ENCODE measurements at regions not wholly inside any gene's neighbourhood (a gene's known extent, or its start where the extent isn't known, plus 50 kb on each side); places are given as distances from the start of the nearest gene placed in this dataset.

DNA sequence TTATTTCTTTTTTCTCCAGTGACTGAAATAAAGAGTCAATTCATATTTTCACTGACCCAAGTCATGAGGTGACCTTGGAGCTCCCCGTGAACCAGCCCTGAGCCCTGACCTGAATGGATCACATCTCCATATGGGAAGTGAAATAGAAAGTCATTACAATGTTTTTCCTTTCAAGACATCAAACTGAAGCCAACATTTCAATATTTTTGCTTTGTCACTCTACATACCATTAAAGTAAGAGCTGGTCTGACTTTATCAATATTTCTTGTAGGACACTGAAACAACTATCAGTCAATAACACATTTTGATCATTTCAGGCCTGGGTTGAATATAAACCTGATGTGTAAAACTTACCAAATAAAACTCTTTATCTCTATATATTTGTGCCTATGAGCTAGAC is 249.8 kb upstream of the PHF14 start:
- no peaks in the 10 kb centered on the region for H3K9me3 ChIP-seq
- 49 to 81% methylated on average over 1 of the region's 1 CpG for WGBS, 2 donors

DNA sequence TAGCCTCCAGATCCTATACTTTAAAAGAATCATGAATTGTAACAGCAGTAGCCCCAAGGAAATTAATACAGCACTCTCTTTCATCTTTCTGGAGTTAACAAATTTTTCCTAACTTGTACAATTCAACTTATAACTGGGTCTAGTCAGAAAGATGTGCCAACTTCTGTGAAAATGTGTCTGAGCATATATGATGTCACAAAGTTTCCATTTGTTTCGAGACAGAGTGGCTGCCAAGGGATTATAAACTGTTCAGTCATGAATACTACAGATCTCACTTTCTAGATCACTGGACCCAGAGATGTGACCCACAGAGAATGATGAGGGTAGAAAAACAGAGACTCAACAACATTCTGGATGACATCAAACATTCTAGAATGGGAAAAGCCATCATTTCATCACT is 249.2 kb upstream of the PHF14 start:
- Histone ChIP-seq H3K4me1 (no peaks in the 10 kb centered on the region), H3K27me3 (no peaks in the 10 kb centered on the region), H3K9me3 (no peaks in the 10 kb centered on the region), H3K4me3 (no peak overlapping the region), H3K36me3 (no peaks in the 10 kb centered on the region), H3K27ac (no peak overlapping the region)
- WGBS, 2 donors = 47 to 69% methylated on average over 1 of the region's 1 CpG
- intact Hi-C loops (cut with DNase I) = no loop called here
- no peak for DNase-seq
- TF ChIP-seq EP300 (IDR thresholded peaks at IDR 0.05) (no peak), POLR2A (IDR thresholded peaks at IDR 0.05) (no peak), POLR2AphosphoS5 (IDR thresholded peaks at IDR 0.05) (no peak)
- TF ChIP-seq, protein P1, sequence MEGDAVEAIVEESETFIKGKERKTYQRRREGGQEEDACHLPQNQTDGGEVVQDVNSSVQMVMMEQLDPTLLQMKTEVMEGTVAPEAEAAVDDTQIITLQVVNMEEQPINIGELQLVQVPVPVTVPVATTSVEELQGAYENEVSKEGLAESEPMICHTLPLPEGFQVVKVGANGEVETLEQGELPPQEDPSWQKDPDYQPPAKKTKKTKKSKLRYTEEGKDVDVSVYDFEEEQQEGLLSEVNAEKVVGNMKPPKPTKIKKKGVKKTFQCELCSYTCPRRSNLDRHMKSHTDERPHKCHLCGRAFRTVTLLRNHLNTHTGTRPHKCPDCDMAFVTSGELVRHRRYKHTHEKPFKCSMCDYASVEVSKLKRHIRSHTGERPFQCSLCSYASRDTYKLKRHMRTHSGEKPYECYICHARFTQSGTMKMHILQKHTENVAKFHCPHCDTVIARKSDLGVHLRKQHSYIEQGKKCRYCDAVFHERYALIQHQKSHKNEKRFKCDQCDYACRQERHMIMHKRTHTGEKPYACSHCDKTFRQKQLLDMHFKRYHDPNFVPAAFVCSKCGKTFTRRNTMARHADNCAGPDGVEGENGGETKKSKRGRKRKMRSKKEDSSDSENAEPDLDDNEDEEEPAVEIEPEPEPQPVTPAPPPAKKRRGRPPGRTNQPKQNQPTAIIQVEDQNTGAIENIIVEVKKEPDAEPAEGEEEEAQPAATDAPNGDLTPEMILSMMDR (IDR thresholded peaks at IDR 0.05) = no peak

More for the DNA sequence above, 249.8 kb upstream of the PHF14 start:
- no peaks in the 10 kb centered on the region for H3K36me3 ChIP-seq
- TF ChIP-seq POLR2A (IDR thresholded peaks at IDR 0.05) = no peak
- intact Hi-C loops (cut with DNase I) = no loop called here
- no peaks in the 10 kb centered on the region for H3K4me1 ChIP-seq
- no peak overlapping the region for H3K27ac ChIP-seq
- H3K4me3 ChIP-seq = no peak overlapping the region
- DNase-seq = no peak
- H3K27me3 ChIP-seq = no peaks in the 10 kb centered on the region

DNA sequence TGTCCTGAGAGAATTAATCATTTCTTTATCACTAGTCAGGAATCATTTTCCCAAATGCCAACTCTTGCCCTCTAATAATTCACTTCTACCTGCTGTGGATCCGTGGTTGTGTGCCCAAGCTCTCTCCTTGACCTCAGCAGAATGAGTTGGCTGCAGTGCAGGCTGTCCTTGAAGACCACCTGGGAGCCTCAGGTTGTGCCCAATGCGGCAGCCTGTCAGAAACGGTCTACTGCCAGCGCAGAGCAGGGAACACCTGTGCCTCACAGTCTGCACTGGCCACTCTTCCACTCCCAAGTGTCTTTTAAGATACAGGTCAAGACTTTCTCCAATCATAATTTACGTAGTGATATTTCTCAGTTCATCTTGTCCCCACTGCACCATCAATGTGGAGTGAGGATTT is 246.0 kb upstream of the PHF14 start:
- no peak for DNase-seq
- no peak overlapping the region for H3K4me3 ChIP-seq
- H3K4me1 ChIP-seq = no peaks in the 10 kb centered on the region
- H3K9me3 ChIP-seq = no peaks in the 10 kb centered on the region
- no peaks in the 10 kb centered on the region for H3K36me3 ChIP-seq
- H3K27me3 ChIP-seq = no peaks in the 10 kb centered on the region
- TF ChIP-seq POLR2AphosphoS5 (IDR thresholded peaks at IDR 0.05) = no peak
- 76 to 77% methylated on average over 5 of the region's 5 CpGs for WGBS, 2 donors
- intact Hi-C loops (cut with DNase I) = no loop called here
- no peak overlapping the region for H3K27ac ChIP-seq

- 66 to 79% methylated on average over 4 of the region's 4 CpGs for WGBS, 2 donors
- Histone ChIP-seq H3K27me3 (no peaks in the 10 kb centered on the region), H3K4me1 (no peaks in the 10 kb centered on the region), H3K27ac (no peak overlapping the region), H3K4me3 (no peak overlapping the region), H3K36me3 (no peaks in the 10 kb centered on the region), H3K9me3 (no peaks in the 10 kb centered on the region)
- intact Hi-C loops (cut with DNase I) = no loop called here
- no peak for DNase-seq
- TF ChIP-seq POLR2AphosphoS5 (IDR thresholded peaks at IDR 0.05) (no peak), POLR2A (IDR thresholded peaks at IDR 0.05) (no peak), EP300 (IDR thresholded peaks at IDR 0.05) (no peak)
- TF ChIP-seq, protein P1 (IDR thresholded peaks at IDR 0.05) = no peak
Observed at GRCh38 chr7:10731253-10731773, 242.4 kb upstream of the PHF14 start.

DNA sequence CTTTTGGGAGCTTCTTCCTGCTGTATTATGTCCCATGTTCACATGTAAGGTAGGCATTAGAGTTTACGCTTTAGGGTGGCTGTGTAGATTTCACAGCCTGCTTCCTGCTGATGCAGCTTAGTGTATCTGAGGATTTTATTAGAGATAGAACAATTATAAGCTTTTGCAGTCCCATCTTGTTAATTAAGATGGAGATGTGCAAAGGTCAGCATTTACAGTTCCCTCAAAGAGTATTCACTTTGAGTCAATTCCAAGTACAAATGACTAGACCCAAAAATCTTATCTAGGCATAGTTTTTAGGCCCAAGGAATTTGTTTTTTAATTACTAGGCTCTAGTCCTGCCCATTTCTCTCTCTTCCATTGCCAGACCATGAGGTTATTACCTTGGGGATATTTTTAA is 239.9 kb upstream of the PHF14 start:
- intact Hi-C loops (cut with DNase I) = no loop called here
- H3K4me3 ChIP-seq = no peak overlapping the region
- H3K4me1 ChIP-seq = no peaks in the 10 kb centered on the region
- DNase-seq = no peak
- TF ChIP-seq EP300 (IDR thresholded peaks at IDR 0.05) = no peak
- no peak for TF ChIP-seq POLR2AphosphoS5 (IDR thresholded peaks at IDR 0.05)
- no peak for TF ChIP-seq POLR2A (IDR thresholded peaks at IDR 0.05)
- TF ChIP-seq, protein P1 (IDR thresholded peaks at IDR 0.05) = no peak
- no peaks in the 10 kb centered on the region for H3K9me3 ChIP-seq
- no peaks in the 10 kb centered on the region for H3K36me3 ChIP-seq
- 99% methylated on average over 1 of the region's 1 CpG for WGBS, 2 donors
- no peaks in the 10 kb centered on the region for H3K27me3 ChIP-seq
- H3K27ac ChIP-seq = no peak overlapping the region

DNA sequence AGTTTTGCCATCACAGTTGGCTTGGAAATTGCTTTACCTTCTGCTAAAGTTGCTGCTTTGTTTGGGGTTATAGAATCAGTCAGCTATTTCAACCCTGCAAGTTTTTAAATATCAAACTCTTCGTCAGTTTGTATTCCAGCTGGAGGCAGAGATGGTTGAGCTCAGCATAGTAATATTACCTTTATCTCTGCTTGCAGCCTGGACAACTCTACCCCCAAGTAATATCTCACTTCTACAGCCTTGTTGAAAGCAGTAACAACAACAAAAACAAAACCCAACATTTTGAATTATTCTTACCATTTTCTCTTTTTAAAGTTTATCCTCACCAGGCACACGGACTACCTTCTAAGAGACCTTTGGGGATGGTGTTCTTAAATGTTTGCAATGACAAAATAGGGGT is 239.1 kb upstream of the PHF14 start:
- no peak for TF ChIP-seq POLR2AphosphoS5 (IDR thresholded peaks at IDR 0.05)
- TF ChIP-seq, protein P1 (IDR thresholded peaks at IDR 0.05) = no peak
- no peak for TF ChIP-seq POLR2A (IDR thresholded peaks at IDR 0.05)
- no peak for TF ChIP-seq EP300 (IDR thresholded peaks at IDR 0.05)
- whole genome bisulfite sequencing, 2 donors = 76 to 88% methylated on average over 2 of the region's 2 CpGs

More for the DNA sequence above, 239.1 kb upstream of the PHF14 start:
- intact Hi-C loops (cut with DNase I) = no loop called here
- no peak overlapping the region for H3K4me3 ChIP-seq
- no peak overlapping the region for H3K27ac ChIP-seq
- DNase-seq = no peak
- no peaks in the 10 kb centered on the region for H3K4me1 ChIP-seq
- H3K9me3 ChIP-seq = no peaks in the 10 kb centered on the region
- H3K36me3 ChIP-seq = no peaks in the 10 kb centered on the region
- no peaks in the 10 kb centered on the region for H3K27me3 ChIP-seq

All from sigmoid colon (tissue), 6 donors.